Ovary (tissue), 7 donors: ENCODE measurements at regions not wholly inside any gene's neighbourhood (a gene's known extent, or its start where the extent isn't known, plus 50 kb on each side); places are given as distances from the start of the nearest gene placed in this dataset.

ENCODE experiments used
- DNase-seq, 5 donors: peaks; one replicate each; pipeline ENCODE4 v3.0.0-alpha.2; 2019 to 2020
- H3K27ac ChIP-seq, 2 donors: fragments of 200-600 bp; one replicate each; pipeline versions ENCODE4 v1.5.1 to v1.8.0; 2019 to 2022
- H3K27me3 ChIP-seq: fragments of 200-600 bp; one replicate; pipeline ENCODE4 v1.8.0; 2022
- H3K36me3 ChIP-seq: fragments of 200-600 bp; sonication (generic); one replicate; pipeline ENCODE4 v1.5.1; 2019
- H3K4me1 ChIP-seq: one replicate; pipeline ENCODE4 v1.8.1; 2013; ENCODE audit warnings: mild to moderate bottlenecking, moderate library complexity; ENCODE audit not compliant: insufficient read depth
- H3K4me3 ChIP-seq: fragments of 200-600 bp; sonication (generic); one replicate; pipeline ENCODE4 v1.5.1; 2017
- H3K9me3 ChIP-seq, 2 donors: fragments of 200-600 bp in 1 of 2; sonication (generic) in 1 of 2; one replicate each; pipeline versions ENCODE4 v1.5.1 to v1.8.1; 2013 to 2019; ENCODE audit warnings: mild to moderate bottlenecking in 1 of 2, moderate library complexity in 1 of 2
- CTCF ChIP-seq, 3 donors: fragments of 450-650 bp in 2 of 3; fragments of 200-600 bp in 1 of 3; IDR thresholded peaks; one replicate each; pipeline versions ENCODE4 v1.5.1 to v1.8.0; 2016 to 2022; ENCODE audit warnings: antibody characterized with exemption in 3 of 3, mild to moderate bottlenecking in 1 of 3
- EP300 ChIP-seq: sonication (generic); formaldehyde crosslinking; IDR thresholded peaks from one replicate; pipeline ENCODE4 v1.6.1; 2017; ENCODE audit warnings: antibody characterized with exemption
- POLR2A ChIP-seq: fragments of 450-650 bp; IDR thresholded peaks from one replicate; pipeline ENCODE4 v1.6.1; 2017; ENCODE audit warnings: antibody characterized with exemption, mild to moderate bottlenecking, moderate library complexity
- WGBS, 3 donors: extraction: QIAGEN DNeasy Blood & Tissue Kit in 1 of 3; methylation state at CpG; one replicate each; pipeline versions ENCODE4 v1.1.5 to v1.1.7; 2013 to 2017; 5-methylcytosine and 5-hydroxymethylcytosine counted together
- intact Hi-C, 4 donors: fragments of 100-400 bp; cut with DNase I; formaldehyde crosslinking; loops; one replicate each; pipeline versions ENCODE4 v1.11.0 to v1.15.1; 2022 to 2023
- donor health status: DM: no; HTN: no; CAD: no; lungs with moderate emphysema.
- donor health status: DM: no; HTN: no; CAD: no.
- donor health status: Bipolar disorder and iron deficiency.
- donor health status: DM: no; HTN: no; CAD: no.
- donor health status: DM: yes; HTN: yes; CAD: no.

GRCh38 chr12:91861554-91861953, 284.1 kb downstream of the BTG1 start:
- TF ChIP-seq CTCF (IDR thresholded peaks at IDR 0.05) (no peak), POLR2A (no peak), EP300 (no peak)
- intact Hi-C loops = no loop called here
- WGBS, 3 donors = 84 to 96% (median 89%) methylated on average over 1 of the region's 1 CpG
- no peaks in the 10 kb centered on the region for H3K36me3 ChIP-seq
- no peak for DNase-seq
- H3K9me3 ChIP-seq = no peaks in the 10 kb centered on the region
- no peak overlapping the region for H3K27ac ChIP-seq
- no peaks in the 10 kb centered on the region for H3K4me1 ChIP-seq
- H3K4me3 ChIP-seq = no peak overlapping the region
- H3K27me3 ChIP-seq = no peaks in the 10 kb centered on the region

GRCh38 chr12:91859347-91859746, 286.3 kb downstream of the BTG1 start:
- no peaks in the 10 kb centered on the region for H3K9me3 ChIP-seq
- H3K27me3 ChIP-seq = no peaks in the 10 kb centered on the region
- 87 to 93% (median 93%) methylated on average over 2 of the region's 2 CpGs for WGBS, 3 donors
- no peaks in the 10 kb centered on the region for H3K36me3 ChIP-seq
- TF ChIP-seq EP300 (no peak), POLR2A (no peak), CTCF (IDR thresholded peaks at IDR 0.05) (no peak)
- intact Hi-C loops = no loop called here
- H3K4me3 ChIP-seq = no peak overlapping the region
- no peaks in the 10 kb centered on the region for H3K4me1 ChIP-seq
- DNase-seq = no peak
- H3K27ac ChIP-seq = no peak overlapping the region

- TF ChIP-seq EP300 (no peak), POLR2A (no peak), CTCF (IDR thresholded peaks at IDR 0.05) (no peak)
- Histone ChIP-seq H3K27ac (no peak overlapping the region), H3K4me3 (no peak overlapping the region), H3K27me3 (no peaks in the 10 kb centered on the region), H3K4me1 (no peaks in the 10 kb centered on the region), H3K9me3 (no peaks in the 10 kb centered on the region), H3K36me3 (no peaks in the 10 kb centered on the region)
- 97 to 98% (median 97%) methylated on average over 3 of the region's 3 CpGs for WGBS, 3 donors
- no peak for DNase-seq
- intact Hi-C loops = no loop called here
Measured at GRCh38 chr12:91857813-91858542, 287.7 kb downstream of the BTG1 start.

DNA sequence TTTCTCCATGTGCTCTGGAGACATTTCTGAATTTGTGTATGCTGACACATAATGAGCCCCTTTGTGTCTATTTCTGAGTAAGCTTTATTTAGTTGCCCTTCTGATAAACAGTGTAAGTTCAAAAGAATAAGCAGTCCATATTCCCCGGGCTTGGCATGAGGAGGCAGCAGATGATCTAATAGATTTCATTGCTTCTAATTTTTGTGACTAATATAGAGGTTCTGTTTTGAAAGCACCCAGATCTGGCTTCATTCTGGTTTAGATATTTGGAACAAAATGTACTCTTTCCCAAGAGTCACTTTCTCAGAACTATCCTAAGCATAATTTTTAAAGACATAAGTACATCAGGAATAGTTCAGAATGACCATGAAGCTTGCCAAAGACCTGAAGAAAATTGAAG, 290.9 kb downstream of the BTG1 start:
- Histone ChIP-seq H3K4me1 (no peaks in the 10 kb centered on the region), H3K27ac (no peak overlapping the region), H3K27me3 (no peaks in the 10 kb centered on the region), H3K4me3 (no peak overlapping the region), H3K9me3 (no peaks in the 10 kb centered on the region), H3K36me3 (no peaks in the 10 kb centered on the region)
- DNase-seq = peak in 1 of 5 donors; percentile 28
- WGBS, 3 donors = 0 to 1% (median 0%) methylated on average over 1 of the region's 1 CpG
- intact Hi-C loops = no loop called here
- TF ChIP-seq POLR2A (no peak), EP300 (peak; percentile 44)

DNA sequence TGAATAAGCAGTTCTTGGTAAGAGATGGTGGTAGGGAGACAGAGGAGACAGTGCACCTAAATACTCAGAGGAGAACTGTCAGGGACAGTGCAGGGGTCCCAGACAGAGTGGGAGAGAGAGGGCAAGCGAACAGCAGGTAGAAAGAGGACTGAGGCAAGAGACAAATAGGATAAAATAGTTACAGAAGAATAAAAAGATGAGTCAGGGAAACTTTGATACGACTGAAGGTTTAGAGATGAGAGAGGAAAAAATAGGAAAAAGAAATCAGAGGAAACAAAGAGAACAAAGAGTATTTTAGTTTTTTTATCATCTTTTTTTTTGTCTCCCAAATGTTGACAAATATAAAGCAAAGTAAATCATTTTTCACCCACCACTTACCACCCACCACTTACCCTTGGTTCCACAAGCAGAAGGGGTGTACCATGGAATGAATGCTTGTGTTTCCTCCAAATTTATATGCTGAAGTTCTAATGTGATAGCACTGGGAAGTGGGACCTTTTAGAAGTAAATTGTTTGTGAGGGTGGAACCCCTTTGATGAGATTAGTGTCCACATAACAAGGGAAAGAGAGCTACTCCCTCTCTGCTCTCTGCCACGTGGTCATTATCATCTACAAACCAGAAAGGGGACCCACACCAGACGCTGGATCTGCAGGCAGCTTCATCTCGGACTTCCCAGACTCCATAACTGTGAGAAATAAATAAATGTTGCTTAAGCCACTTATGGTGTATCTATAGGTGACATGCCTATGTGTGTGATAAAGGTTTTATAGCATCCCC, 292.1 kb downstream of the BTG1 start:
- Histone ChIP-seq H3K36me3 (no peaks in the 10 kb centered on the region), H3K27ac (no peak overlapping the region), H3K27me3 (no peaks in the 10 kb centered on the region), H3K4me1 (no peaks in the 10 kb centered on the region), H3K9me3 (no peaks in the 10 kb centered on the region), H3K4me3 (no peak overlapping the region)
- TF ChIP-seq EP300 = no peak
- TF ChIP-seq POLR2A = no peak
- no peak for TF ChIP-seq CTCF (IDR thresholded peaks at IDR 0.05)
- 73 to 84% (median 74%) methylated on average over 5 of the region's 5 CpGs for WGBS, 3 donors
- intact Hi-C loops = no loop called here
- no peak for DNase-seq
